OCI-LY1 (cell line): ENCODE measurements at regions not wholly inside any gene's neighbourhood (a gene's known extent, or its start where the extent isn't known, plus 50 kb on each side); places are given as distances from the start of the nearest gene placed in this dataset.

Experiments used
- H2AFZ ChIP-seq: fragments of 200-600 bp; sonication (generic), shearing (Covaris generic); 2 replicates; pipeline ENCODE4 v1.6.0; 2014; ENCODE audit warnings: antibody characterized with exemption, mild to moderate bottlenecking, low read length
- H3F3A ChIP-seq: fragments of 200-600 bp; sonication (generic), shearing (Covaris generic); 2 replicates; pipeline ENCODE4 v1.6.0; 2014; ENCODE audit warnings: mild to moderate bottlenecking, antibody characterized with exemption, low read length, moderate library complexity; ENCODE audit not compliant: insufficient read depth
- H3K27ac ChIP-seq: fragments of 200-600 bp; sonication (generic); 2 replicates; pipeline ENCODE4 v1.5.1; 2014; ENCODE audit warnings: low read length, mixed run types, mild to moderate bottlenecking, low read depth; ENCODE audit not compliant: poor library complexity, severe bottlenecking
- H3K27me3 ChIP-seq: fragments of 200-600 bp; sonication (generic); 2 replicates; pipeline ENCODE4 v1.6.0; 2014; ENCODE audit warnings: antibody characterized with exemption, mild to moderate bottlenecking, low read length, moderate library complexity; ENCODE audit not compliant: insufficient read depth
- H3K36me3 ChIP-seq: fragments of 200-600 bp; sonication (generic); 2 replicates; pipeline ENCODE4 v1.6.1; 2014; ENCODE audit warnings: mild to moderate bottlenecking, antibody characterized with exemption, low read length, moderate library complexity, mixed read lengths; ENCODE audit not compliant: insufficient read depth
- H3K4me1 ChIP-seq: fragments of 200-600 bp; sonication (generic); 2 replicates; pipeline ENCODE4 v1.5.1; 2014; ENCODE audit warnings: mild to moderate bottlenecking, low read length, moderate library complexity; ENCODE audit not compliant: insufficient read depth, severe bottlenecking
- H3K4me2 ChIP-seq: fragments of 200-600 bp; sonication (generic), shearing (Covaris generic); 2 replicates; pipeline ENCODE4 v1.6.1; 2014; ENCODE audit warnings: low read length
- H3K4me3 ChIP-seq: fragments of 200-600 bp; sonication (generic); 2 replicates; pipeline ENCODE4 v1.5.1; 2014; ENCODE audit warnings: low read length, low read depth, mild to moderate bottlenecking, mixed read lengths; ENCODE audit not compliant: poor library complexity, severe bottlenecking
- H3K79me2 ChIP-seq: fragments of 200-600 bp; shearing (Covaris generic); 2 replicates; pipeline ENCODE4 v1.6.1; 2016; ENCODE audit warnings: mixed run types, low read length, mixed read lengths; ENCODE audit not compliant: insufficient read depth
- H3K9ac ChIP-seq: fragments of 200-600 bp; sonication (generic), shearing (Covaris generic); 2 replicates; pipeline ENCODE4 v1.6.1; 2014; ENCODE audit warnings: mild to moderate bottlenecking, low read length, mixed read lengths
- H3K9me2 ChIP-seq: fragments of 200-600 bp; sonication (generic), shearing (Covaris generic); 2 replicates; pipeline ENCODE4 v1.6.1; 2014; ENCODE audit warnings: low read depth, mild to moderate bottlenecking, low read length, mixed read lengths
- H3K9me3 ChIP-seq: fragments of 200-600 bp; shearing (Covaris generic); 2 replicates; pipeline ENCODE4 v1.6.1; 2014; ENCODE audit warnings: low read length, mixed read lengths
- H4K20me1 ChIP-seq: fragments of 200-600 bp; sonication (generic), shearing (Covaris generic); 2 replicates; pipeline ENCODE4 v1.6.0; 2016; ENCODE audit warnings: mild to moderate bottlenecking, low read length; ENCODE audit not compliant: insufficient read depth
- EZH2 ChIP-seq: fragments of 200-600 bp; sonication (generic), shearing (Covaris generic); IDR thresholded peaks from 2 replicates; pipeline ENCODE4 v1.8.0; 2017; ENCODE audit warnings: borderline replicate concordance, mixed run types, mild to moderate bottlenecking, antibody characterized with exemption, low read length, moderate library complexity, mixed read lengths
- TF ChIP-seq, protein P1 (sequence below): fragments of 200-600 bp; sonication (generic), shearing (Covaris generic); IDR thresholded peaks from 2 replicates; pipeline ENCODE4 v1.5.1; 2017; ENCODE audit warnings: mild to moderate bottlenecking, antibody characterized with exemption, low read length, moderate library complexity, mixed read lengths

DNA sequence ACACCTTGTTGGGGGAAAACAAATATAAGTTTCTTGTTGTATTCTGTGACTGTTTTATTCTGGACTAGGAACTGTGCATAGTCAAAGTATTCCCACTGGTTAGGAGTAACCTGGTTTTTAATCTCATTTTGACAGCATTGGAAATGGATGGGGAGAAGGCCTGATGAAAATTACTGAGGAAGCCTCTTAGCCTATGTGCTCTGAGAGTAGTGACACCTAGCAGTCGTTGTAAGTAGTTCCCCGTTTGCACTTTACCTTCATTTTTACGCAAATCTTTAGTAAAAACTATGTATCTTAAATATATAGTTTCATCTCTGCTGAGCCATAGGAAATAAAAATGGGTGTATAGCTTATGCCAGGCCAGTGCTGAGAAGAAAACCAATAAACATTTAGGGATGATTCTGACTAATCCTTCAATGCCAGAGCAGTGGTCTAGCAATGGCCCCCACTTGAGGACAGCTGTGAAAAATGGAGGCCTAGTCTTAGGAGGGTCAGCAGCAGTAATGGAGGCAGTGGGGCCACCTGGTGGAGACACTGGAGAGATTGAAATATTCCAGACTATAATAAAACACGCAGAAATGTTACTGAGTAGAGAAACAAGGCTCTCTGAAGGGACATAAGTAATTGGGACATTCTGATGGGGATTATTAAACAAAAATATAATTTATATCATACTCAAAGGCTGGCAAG is 133.2 kb upstream of the NOVA1 start:
- no peak overlapping the region for H3K4me2 ChIP-seq
- H3K27me3 ChIP-seq, result no peaks in the 10 kb centered on the region
- H3K9ac ChIP-seq, result no peak overlapping the region
- no peaks in the 10 kb centered on the region for H3K9me3 ChIP-seq
- H3K4me3 ChIP-seq, result no peak overlapping the region
- H3F3A ChIP-seq, result no peaks in the 10 kb centered on the region
- no peaks in the 10 kb centered on the region for H3K9me2 ChIP-seq
- no peaks in the 10 kb centered on the region for H3K79me2 ChIP-seq
- no peaks in the 10 kb centered on the region for H4K20me1 ChIP-seq
- H2AFZ ChIP-seq, result no peak overlapping the region
- no peaks in the 10 kb centered on the region for H3K36me3 ChIP-seq
- TF ChIP-seq EZH2, result no peak
- TF ChIP-seq, protein P1, sequence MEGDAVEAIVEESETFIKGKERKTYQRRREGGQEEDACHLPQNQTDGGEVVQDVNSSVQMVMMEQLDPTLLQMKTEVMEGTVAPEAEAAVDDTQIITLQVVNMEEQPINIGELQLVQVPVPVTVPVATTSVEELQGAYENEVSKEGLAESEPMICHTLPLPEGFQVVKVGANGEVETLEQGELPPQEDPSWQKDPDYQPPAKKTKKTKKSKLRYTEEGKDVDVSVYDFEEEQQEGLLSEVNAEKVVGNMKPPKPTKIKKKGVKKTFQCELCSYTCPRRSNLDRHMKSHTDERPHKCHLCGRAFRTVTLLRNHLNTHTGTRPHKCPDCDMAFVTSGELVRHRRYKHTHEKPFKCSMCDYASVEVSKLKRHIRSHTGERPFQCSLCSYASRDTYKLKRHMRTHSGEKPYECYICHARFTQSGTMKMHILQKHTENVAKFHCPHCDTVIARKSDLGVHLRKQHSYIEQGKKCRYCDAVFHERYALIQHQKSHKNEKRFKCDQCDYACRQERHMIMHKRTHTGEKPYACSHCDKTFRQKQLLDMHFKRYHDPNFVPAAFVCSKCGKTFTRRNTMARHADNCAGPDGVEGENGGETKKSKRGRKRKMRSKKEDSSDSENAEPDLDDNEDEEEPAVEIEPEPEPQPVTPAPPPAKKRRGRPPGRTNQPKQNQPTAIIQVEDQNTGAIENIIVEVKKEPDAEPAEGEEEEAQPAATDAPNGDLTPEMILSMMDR, result peak; percentile 55
- H3K4me1 ChIP-seq, result no peaks in the 10 kb centered on the region
- H3K27ac ChIP-seq, result no peak overlapping the region

DNA sequence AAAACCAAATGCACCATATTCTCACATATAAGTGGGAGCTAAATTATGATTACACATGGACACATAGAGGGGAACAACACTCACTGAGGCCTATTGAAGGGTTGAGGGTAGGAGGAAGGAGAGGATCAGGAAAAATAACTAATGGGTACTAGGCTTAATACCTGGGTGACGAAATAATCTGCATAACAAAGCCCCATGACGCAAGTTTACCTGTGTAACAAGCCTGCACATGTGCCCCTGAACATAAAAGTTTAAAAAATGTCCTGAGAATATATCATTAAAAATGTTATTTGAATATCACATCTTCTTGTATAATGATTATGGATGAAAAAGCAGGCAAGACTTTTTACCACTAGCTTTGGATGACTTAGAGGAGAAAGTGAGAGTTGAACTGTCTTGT is 138.0 kb upstream of the NOVA1 start:
- Histone ChIP-seq H3K27me3 (no peaks in the 10 kb centered on the region), H3F3A (no peaks in the 10 kb centered on the region), H3K36me3 (no peaks in the 10 kb centered on the region), H3K9me3 (no peaks in the 10 kb centered on the region), H3K9me2 (no peaks in the 10 kb centered on the region), H3K4me1 (no peaks in the 10 kb centered on the region), H3K79me2 (no peaks in the 10 kb centered on the region), H3K27ac (no peak overlapping the region), H3K4me2 (no peak overlapping the region), H2AFZ (no peak overlapping the region), H4K20me1 (no peaks in the 10 kb centered on the region), H3K9ac (no peak overlapping the region), H3K4me3 (no peak overlapping the region)
- TF ChIP-seq, protein P1, result no peak
- no peak for TF ChIP-seq EZH2

DNA sequence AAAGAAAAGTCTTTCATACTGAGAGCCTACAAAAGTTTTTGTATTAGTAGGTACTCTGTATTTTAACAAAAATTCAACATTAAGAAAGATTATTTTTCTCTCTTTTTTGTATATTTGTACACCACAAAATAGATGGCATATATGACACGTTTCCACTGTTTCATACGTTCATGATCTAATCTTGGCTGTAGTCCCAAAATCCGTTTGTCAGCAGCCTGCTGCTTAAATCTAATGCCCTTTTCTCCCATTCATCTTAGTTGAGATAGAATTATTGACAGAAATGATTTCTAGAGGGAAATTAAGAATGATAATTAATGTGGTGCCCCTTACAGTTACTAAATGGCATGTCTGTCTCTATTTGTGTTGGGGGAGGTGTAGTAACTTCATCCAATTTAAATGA is 140.7 kb upstream of the NOVA1 start:
- no peak overlapping the region for H2AFZ ChIP-seq
- no peaks in the 10 kb centered on the region for H3K9me3 ChIP-seq
- H3K27ac ChIP-seq, result no peak overlapping the region
- H3K27me3 ChIP-seq, result no peaks in the 10 kb centered on the region
- H3F3A ChIP-seq, result no peaks in the 10 kb centered on the region
- no peak overlapping the region for H3K4me3 ChIP-seq
- H3K9ac ChIP-seq, result no peak overlapping the region
- H3K36me3 ChIP-seq, result no peaks in the 10 kb centered on the region
- TF ChIP-seq, protein P1, result no peak
- H3K4me1 ChIP-seq, result no peaks in the 10 kb centered on the region
- H3K79me2 ChIP-seq, result no peaks in the 10 kb centered on the region
- no peak overlapping the region for H3K4me2 ChIP-seq
- H4K20me1 ChIP-seq, result no peaks in the 10 kb centered on the region
- no peaks in the 10 kb centered on the region for H3K9me2 ChIP-seq
